Fibroblast of lung (primary cell): ENCODE measurements at regions not wholly inside any gene's neighbourhood (a gene's known extent, or its start where the extent isn't known, plus 50 kb on each side); places are given as distances from the start of the nearest gene placed in this dataset.

ENCODE experiments used
- DNase-seq, 2 donors: peaks; one replicate each; pipeline versions ENCODE4 v3.0.0 to v3.0.0-alpha.2; 2010; ENCODE audit warnings: low read depth in 2 of 2
- H2AFZ ChIP-seq: 2 replicates; pipeline ENCODE4 v1.5.1; 2012; ENCODE audit warnings: low read length, control low read depth, inconsistent platforms
- H3K27ac ChIP-seq: 2 replicates; pipeline ENCODE4 v1.5.1; 2011; ENCODE audit warnings: low read length, control low read depth; ENCODE audit not compliant: insufficient read depth
- H3K27me3 ChIP-seq: 2 replicates; pipeline ENCODE4 v1.5.1; 2011; ENCODE audit warnings: mild to moderate bottlenecking, low read length; ENCODE audit not compliant: control insufficient read depth, insufficient read depth
- H3K36me3 ChIP-seq: 2 replicates; pipeline ENCODE4 v1.5.1; 2011; ENCODE audit warnings: low read length; ENCODE audit not compliant: control insufficient read depth, insufficient read depth
- H3K4me1 ChIP-seq: 2 replicates; pipeline ENCODE4 v1.5.1; 2011; ENCODE audit warnings: low read length; ENCODE audit not compliant: control insufficient read depth, insufficient read depth; ENCODE audit errors: extremely low read depth
- H3K4me2 ChIP-seq: 2 replicates; pipeline ENCODE4 v1.5.1; 2011; ENCODE audit warnings: low read length, control low read depth; ENCODE audit not compliant: insufficient read depth; ENCODE audit errors: extremely low read depth
- H3K4me3 ChIP-seq, 4 experiments: fragments of 200-600 bp in 1 of 4; sonication (generic) in 1 of 4; replicated peaks in 1 of 4; 2 replicates each; pipeline ENCODE4 v1.5.1; 2011 to 2016; ENCODE audit warnings: low read length in 4 of 4, low read depth in 3 of 4, mild to moderate bottlenecking in 3 of 4, control low read depth in 2 of 4, inconsistent platforms in 1 of 4, mixed read lengths in 1 of 4; ENCODE audit not compliant: insufficient read depth in 1 of 4; ENCODE audit errors: control extremely low read depth in 1 of 4
- H3K79me2 ChIP-seq: 2 replicates; pipeline ENCODE4 v1.5.1; 2012; ENCODE audit warnings: mild to moderate bottlenecking, low read length, inconsistent platforms; ENCODE audit not compliant: control insufficient read depth, insufficient read depth
- H3K9ac ChIP-seq: 2 replicates; pipeline ENCODE4 v1.5.1; 2011; ENCODE audit warnings: mild to moderate bottlenecking, low read length, control low read depth; ENCODE audit not compliant: insufficient read depth
- H3K9me3 ChIP-seq: 2 replicates; pipeline ENCODE4 v1.5.1; 2012; ENCODE audit warnings: low read depth, low read length; ENCODE audit not compliant: control insufficient read depth, insufficient read depth
- H4K20me1 ChIP-seq: 2 replicates; pipeline ENCODE4 v1.5.1; 2011; ENCODE audit warnings: low read length; ENCODE audit not compliant: control insufficient read depth, insufficient read depth; ENCODE audit errors: extremely low read depth
- EZH2 ChIP-seq: IDR thresholded peaks from 2 replicates; pipeline ENCODE4 v1.5.1; 2012; ENCODE audit warnings: low read length, control low read depth, mild to moderate bottlenecking; ENCODE audit errors: missing control alignments
- TF ChIP-seq, protein P1 (sequence below), 2 donors: IDR thresholded peaks in 1 of 2; conservative IDR thresholded peaks in 1 of 2; 1 replicate in 1 of 2; 2 replicates in 1 of 2; pipeline ENCODE4 v1.5.1; 2011 to 2012; ENCODE audit warnings: low read length in 2 of 2, control low read depth in 1 of 2, inconsistent platforms in 1 of 2, low read depth in 1 of 2, mild to moderate bottlenecking in 1 of 2

GRCh38 chr6:20328924-20329300, 72.8 kb upstream of the E2F3 start:
- no peak for DNase-seq
- Histone ChIP-seq H3K9ac (no peak overlapping the region), H3K27me3 (peaks cover 3% of the 10 kb centered on the region), H4K20me1 (no peaks in the 10 kb centered on the region), H3K27ac (no peak overlapping the region), H3K79me2 (no peaks in the 10 kb centered on the region), H3K4me3 (no peak overlapping the region), H3K9me3 (no peaks in the 10 kb centered on the region), H3K4me1 (no peaks in the 10 kb centered on the region), H2AFZ (no peak overlapping the region), H3K4me2 (no peak overlapping the region), H3K36me3 (no peaks in the 10 kb centered on the region)
- TF ChIP-seq, protein P1, sequence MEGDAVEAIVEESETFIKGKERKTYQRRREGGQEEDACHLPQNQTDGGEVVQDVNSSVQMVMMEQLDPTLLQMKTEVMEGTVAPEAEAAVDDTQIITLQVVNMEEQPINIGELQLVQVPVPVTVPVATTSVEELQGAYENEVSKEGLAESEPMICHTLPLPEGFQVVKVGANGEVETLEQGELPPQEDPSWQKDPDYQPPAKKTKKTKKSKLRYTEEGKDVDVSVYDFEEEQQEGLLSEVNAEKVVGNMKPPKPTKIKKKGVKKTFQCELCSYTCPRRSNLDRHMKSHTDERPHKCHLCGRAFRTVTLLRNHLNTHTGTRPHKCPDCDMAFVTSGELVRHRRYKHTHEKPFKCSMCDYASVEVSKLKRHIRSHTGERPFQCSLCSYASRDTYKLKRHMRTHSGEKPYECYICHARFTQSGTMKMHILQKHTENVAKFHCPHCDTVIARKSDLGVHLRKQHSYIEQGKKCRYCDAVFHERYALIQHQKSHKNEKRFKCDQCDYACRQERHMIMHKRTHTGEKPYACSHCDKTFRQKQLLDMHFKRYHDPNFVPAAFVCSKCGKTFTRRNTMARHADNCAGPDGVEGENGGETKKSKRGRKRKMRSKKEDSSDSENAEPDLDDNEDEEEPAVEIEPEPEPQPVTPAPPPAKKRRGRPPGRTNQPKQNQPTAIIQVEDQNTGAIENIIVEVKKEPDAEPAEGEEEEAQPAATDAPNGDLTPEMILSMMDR (conservative IDR thresholded peaks at IDR 0.05 in 1 of 2, IDR thresholded peaks at IDR 0.05 in 1 of 2; ENCODE audit: low read depth in 1 of 2, low read length in 2 of 2): no peak
- no peak for TF ChIP-seq EZH2

GRCh38 chr6:20331042-20331441, 70.6 kb upstream of the E2F3 start:
- no peak overlapping the region for H3K4me2 ChIP-seq
- H4K20me1 ChIP-seq: no peaks in the 10 kb centered on the region
- H3K27ac ChIP-seq: no peak overlapping the region
- H3K79me2 ChIP-seq: no peaks in the 10 kb centered on the region
- peaks cover 3% of the 10 kb centered on the region for H3K27me3 ChIP-seq
- no peak for TF ChIP-seq EZH2
- TF ChIP-seq, protein P1 (conservative IDR thresholded peaks at IDR 0.05 in 1 of 2, IDR thresholded peaks at IDR 0.05 in 1 of 2; ENCODE audit: low read depth in 1 of 2, low read length in 2 of 2): no peak
- H3K9me3 ChIP-seq: no peaks in the 10 kb centered on the region
- H3K4me3 ChIP-seq: no peak overlapping the region
- H3K36me3 ChIP-seq: no peaks in the 10 kb centered on the region
- H2AFZ ChIP-seq: no peak overlapping the region
- no peak for DNase-seq
- H3K9ac ChIP-seq: no peak overlapping the region
- H3K4me1 ChIP-seq: no peaks in the 10 kb centered on the region

DNA sequence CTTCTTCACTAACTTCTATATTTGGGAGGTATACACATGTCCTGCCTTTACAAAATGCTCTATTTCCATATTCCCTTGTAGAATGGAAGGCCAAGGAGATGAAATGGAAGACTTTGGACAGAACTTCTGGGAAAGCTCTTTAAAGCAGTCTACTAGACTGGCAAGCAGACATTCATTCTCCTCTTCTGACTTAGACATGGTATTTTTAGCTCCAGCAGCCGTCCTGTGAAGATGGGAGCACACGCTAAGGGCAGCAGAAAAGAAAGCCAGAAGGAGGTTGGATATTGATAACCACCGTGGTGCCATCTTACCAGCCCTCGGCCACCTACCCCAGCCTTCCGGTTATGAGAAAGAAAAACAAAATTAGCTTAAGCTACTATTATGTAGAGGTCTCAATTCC, 70.1 kb upstream of the E2F3 start:
- no peak for DNase-seq
- TF ChIP-seq EZH2: no peak
- TF ChIP-seq, protein P1 (conservative IDR thresholded peaks at IDR 0.05 in 1 of 2, IDR thresholded peaks at IDR 0.05 in 1 of 2; ENCODE audit: low read depth in 1 of 2, low read length in 2 of 2): no peak
- Histone ChIP-seq H3K9ac (no peak overlapping the region), H3K27ac (no peak overlapping the region), H3K79me2 (no peaks in the 10 kb centered on the region), H3K9me3 (no peaks in the 10 kb centered on the region), H2AFZ (no peak overlapping the region), H3K4me2 (no peak overlapping the region), H4K20me1 (no peaks in the 10 kb centered on the region), H3K27me3 (peaks cover 3% of the 10 kb centered on the region), H3K4me1 (no peaks in the 10 kb centered on the region), H3K36me3 (no peaks in the 10 kb centered on the region), H3K4me3 (no peak overlapping the region)
